ENCODE measurements at regions not wholly inside any gene's neighbourhood (a gene's known extent, or its start where the extent isn't known, plus 50 kb on each side); places are given as distances from the start of the nearest gene placed in this dataset.

DNA sequence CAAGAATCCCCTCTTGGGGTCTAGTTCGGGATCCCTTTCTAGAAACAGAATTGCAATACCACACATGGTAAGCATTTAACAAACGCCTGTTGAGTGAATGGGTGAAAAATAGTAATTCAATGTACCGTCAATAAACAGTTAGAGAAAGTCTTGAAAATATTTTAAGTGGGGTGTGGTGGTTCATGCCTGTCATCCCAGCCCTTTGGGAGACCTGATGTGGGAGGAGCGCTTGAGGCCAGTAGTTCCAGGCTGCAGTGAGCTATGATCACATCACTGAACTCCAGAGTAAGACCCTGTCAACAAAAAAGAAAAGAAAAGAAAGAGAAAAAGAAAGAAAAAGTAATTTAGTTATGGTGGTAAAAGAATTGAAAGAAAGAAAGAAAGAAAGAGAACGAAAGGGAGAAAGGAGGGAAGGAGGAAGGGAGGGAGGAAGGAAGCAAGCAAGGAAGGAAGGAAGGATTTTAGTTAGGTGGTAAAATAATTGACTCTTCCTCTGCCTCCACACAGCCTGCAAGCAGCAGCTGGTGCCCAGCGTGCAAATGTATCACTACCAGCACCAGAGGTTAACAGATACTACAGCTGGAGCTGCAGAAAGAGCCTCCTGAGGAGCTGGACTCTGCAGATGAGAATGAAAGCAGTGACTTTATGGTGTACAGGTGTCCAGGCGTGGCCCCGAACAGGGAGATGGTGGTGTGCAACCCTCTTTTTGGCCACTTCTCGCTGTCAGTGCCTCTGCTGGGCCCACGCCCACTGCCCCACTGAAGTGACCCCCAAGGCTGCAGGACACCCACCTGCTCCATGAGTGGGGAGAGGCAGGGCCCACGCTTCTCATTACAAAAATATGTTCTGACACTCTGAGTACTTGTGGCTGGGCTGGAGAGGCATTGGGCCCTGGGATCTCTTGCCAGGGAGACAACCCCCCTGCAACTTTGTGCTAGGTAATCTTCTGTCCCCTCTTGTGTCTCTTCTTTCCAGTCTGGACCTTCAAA, 135.4 kb downstream of the BAMBI start:
- DNase-seq: no peak

DNA sequence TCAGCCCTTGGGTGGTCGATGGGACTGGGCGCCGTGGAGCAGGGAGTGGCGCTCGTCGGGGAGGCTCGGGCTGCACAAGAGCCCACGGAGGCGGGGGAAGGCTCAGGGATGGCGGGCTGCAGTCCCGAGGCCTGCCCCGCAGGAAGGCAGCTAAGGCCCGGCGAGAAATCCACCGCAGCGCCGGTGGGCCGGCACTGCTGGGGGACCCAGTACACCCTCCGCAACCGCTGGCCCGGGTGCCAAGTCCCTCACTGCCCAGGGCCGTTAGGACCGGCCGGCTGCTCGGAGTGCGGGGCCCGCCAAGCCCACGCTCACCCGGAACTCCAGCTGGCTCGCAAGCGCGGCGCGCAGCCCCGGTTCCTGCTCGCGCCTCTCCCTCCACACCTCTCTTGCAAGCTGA, 138.4 kb downstream of the BAMBI start:
- DNase-seq: no peak

DNA sequence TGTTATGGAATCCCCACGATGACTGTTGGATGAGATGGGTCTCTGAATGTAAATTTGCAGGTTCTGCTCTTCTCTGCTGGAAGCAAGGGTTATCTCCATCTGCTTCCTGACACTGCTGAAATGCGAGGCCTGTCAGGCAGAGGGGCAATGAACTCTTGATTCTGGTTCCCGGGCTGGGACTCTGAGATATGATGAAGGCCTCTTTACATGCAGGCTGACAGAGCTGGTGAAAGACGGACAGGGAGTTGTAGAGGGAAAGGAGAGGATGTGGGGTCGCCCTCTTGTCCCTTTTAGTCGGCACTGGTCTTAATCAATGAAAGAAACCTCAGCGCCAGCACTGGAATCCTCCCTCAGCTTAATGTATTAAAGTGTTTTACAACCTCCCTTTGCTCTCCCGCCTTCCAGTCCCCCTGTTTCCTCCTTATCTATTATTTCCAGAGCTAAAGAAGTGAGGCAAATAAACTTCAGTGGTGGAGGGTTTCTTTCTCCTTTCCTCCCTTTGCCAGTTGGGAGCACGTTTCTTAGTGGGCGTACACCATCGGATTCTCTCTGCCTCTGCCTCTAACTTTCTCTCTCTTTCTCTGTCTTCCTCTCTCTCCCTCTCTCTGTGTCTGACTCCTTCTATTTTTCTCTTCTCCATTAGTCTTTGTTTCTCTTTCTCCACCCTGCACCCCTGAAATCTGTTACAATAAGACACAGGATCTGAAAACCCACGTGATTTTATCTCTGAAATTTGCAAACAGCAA, 145.6 kb downstream of the BAMBI start:
- no peak for DNase-seq

DNA sequence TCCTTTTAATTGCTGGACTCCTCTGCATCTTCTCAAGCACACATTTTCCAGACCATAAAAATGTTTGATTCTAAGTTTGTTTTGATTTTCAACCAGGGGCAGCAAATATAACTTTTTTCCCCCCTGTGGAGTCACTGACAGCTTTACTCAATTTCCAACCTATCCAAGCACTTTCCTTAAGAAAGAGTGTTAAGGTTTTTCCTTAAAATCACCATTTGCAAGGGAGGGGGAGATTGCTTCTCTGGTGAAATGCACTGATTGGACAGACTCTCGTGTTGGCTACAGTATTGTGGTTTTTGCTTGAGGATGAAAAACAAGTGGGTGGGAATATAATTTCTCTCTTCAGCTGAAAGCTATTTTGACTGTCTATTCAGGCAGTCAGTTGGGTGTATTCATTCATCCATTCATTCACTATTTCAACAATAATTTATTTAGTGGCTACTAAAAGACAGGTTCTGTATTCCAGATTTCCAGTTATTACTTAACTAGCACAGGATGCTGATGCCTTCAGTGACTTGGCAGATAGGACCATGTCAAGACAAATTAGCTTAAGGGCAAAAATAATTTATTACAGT, 146.3 kb downstream of the BAMBI start:
- DNase-seq: no peak

DNA sequence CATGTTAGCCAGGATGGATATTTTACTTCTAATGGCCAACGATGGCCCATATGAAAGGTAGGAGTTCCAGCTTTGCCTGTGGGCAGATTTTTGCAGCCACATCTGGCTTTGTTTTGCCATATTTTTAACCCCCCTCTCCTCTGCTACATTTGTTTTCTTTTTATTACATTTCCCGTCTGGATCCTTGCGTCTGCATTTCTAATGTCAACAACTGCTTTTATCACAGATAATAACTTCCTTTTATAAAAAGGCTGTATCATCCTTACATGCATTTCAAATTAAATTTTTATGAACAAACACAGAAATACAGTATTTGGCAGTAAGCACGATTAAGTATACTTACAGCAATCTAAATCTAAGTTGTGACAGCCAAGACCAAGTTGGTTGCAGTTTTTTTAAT, 156.0 kb downstream of the BAMBI start:
- DNase-seq: no peak

DNA sequence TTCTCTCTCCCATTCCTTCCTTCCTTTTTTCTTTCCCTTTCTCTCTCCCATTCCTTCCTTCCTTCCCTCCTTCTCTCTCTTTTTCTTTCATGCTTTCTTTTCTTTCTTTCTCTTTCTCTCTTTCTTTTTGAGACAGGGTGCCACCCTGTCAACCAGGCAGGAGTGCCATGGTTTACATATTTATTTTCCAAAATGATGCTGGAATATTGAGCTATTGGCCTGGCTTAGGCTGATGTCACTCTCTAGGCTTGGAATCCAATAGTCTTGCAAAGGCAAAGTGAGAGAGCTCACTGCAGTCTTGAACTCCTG, 159.1 kb downstream of the BAMBI start:
- no peak for DNase-seq

DNA sequence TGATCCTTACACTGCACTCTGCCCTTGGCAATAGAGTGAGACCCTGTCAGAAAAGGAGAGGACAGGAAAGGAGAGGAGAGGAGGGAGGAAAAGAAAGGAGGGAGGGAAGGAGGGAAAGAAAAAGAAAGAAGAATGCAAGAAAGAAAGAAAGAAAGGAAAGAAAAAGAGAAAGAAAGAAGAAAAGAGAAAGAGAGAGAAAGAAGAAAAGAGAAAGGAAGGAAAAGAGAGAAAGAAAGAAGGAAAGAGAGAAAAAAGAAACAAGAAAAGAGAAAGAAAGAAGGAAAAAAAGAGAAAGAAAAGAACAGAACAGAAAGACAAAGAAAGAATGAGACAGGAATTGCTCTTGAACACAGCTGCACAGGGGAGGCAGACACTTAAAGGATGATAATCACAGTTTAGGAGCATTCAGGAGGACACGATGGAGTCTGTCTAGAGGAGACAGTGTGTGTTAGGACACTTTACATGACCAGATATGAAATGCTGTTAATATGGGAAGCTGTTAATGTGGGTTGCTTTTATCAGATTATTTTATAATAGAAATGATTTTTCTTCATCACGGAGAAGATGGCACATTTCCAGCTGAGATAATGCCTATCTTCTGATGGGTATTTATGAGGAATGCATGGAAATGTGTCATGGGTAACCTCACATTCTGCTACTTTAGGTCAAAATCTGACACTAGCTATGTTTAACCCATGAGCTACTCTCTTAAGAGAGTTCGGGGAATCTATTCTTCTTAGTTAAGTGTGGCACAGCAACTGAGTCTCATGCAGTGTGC, 160.5 kb downstream of the BAMBI start:
- DNase-seq: no peak

DNA sequence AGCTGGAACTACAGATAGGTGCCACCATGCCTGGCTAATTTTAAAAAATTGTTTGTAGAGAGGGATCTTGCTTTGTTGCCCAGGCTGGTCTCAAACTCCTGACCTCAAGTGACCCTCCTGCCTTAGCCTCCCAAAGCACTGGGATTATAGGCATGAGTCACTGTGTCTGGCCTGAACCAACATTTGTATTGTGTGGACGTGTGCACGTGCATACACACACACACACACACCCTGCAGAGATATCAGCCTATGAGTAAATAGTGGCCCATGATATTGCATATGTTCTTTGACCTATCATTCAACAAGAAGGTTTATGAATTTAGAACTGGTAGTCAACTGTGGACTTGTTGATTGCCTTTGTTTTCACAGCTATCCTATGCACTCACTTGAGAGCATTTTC, 161.6 kb downstream of the BAMBI start:
- no peak for DNase-seq

DNA sequence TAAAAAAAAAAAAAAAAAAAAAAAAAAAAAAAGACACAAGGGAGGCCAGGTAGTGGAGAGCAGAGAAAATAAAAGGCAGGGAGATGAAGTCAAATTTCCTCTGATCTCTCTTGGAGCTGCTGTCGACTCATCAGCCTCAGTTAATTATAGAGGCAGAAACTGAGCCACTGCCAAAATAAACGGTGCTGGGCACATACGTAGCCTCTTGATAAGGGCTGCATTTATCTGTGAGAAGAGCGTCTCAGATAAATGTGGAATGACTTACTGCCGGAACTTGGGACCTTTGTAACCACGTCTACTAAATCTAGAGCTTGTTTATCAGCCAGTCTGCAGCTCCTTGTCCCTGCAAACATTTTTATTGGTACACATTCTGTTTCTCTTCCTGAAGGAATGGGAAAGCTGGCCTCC, 162.3 kb downstream of the BAMBI start:
- no peak for DNase-seq

DNA sequence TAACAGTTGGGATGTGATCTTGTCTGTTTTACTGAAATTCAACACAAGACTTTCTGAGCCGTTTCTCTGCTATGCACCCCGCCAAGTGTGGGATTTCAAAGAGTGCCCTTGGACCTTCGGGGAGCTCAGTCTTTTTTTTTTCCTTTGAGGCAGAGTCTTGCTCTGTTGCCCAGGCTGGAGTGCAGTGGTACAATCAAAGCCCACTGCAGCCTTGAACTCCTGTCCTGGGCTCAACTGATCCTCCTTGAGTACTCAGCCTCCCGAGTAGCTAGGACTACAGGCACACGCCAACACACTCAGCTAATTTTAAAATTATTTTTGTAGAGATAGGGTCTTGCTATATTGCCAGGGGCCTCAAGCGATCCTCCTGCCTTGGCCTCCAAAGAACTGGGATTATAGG, 162.9 kb downstream of the BAMBI start:
- DNase-seq: no peak

DNA sequence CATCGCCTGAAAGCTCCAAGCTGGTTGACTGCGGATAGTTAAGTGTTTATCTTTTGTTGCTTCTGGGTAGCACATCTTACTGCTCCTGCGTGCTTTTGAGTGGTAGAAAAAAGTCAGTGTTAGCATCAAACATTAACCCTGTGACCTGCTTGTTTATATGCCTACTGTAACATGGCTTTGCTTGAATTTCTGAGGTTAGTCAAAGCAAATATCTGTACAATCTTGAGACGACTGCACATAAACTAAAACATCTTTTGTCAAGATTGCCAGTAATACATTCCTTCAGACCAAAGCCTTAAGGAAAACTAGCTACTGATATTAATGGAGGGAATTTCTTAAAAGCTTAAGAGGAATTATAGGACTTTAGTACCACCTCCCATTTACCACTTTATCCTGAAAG, 163.7 kb downstream of the BAMBI start:
- no peak for DNase-seq

DNA sequence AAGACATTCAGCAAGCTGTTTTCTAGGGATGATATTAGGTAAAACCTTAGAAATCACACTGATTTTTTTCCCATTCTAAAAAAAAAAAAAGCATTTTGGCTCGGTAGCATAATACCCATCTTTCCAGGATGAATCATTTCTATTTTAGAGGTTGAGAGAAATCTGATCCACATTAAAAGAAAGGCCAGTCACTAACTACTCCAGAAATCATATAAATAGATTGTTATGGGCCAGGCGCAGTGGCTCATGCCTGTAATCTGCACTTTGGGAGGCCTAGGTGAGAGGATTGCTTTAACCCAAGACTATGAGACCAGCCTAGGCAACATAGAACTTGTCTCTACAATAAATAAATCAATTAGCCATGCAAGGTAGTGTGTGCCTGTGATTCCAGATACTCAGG, 164.3 kb downstream of the BAMBI start:
- no peak for DNase-seq

DNA sequence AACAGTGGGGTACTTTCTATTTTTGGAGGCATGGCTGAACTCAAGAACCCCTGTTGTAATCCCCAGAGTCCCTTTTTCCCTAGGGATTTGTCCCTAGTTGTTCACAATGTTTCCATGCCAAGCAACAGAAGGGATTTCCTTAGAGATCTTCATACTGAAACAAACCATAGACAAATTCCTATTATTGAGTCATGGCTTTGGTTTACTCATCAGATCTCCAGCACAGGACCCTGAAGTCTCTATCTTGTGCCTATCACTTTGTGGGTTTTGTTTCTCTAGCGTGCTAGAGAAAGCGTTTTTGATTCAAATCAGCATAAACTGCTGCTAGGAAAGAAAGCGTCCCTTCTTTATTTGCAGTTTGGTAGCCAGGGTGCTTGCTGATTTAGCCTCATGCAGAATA, 165.0 kb downstream of the BAMBI start:
- DNase-seq: no peak

DNA sequence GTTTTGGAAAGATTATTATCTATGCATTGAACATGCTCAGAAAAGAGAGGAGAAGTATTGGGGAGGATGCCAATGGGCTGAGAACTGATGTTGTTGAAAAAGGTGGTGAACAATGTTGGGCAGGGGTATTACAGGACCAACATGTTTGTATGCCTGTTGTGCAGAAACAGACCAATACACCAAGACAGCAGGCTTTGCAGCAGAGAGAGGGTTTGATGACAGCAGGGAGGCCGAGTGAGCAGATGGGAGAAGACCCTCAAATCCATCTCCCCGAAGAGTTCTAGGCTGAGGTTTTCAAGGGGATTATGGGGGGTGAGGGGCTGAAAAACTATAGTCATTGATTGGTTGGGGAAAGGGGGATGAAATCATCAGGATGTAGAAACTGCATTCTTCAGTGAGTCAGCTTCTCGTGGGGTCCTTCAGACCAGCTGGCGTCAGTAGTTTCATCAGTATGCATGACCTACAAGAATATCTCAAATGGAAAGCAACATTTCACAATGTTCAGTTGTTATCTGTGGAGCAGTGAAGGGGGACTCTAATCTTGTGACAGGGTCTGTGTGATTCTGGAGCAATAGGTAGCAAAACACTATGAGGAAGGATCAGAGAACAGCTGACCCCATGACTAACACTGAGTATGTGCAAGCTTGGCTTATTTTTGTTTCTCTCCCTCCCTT, 167.8 kb downstream of the BAMBI start:
- DNase-seq: no peak

DNA sequence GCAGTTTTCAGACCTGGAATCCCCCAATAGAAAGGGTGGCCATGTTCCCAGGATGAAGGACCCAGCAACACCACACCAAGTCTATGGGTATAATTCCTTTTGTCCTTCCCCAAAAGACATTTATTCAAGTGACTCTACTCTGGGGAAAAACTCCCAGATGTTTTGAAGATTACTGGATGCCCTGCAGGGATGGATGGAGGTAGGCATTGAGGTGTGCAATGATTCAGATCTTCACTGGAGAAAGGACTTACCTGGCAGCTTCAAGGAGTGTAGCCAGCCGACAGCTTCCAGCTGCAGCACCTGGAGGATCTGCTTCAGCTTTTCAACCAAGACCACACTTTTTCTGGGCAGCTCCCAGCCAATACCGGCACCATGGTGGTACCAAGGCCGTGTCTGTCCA, 172.0 kb downstream of the BAMBI start:
- DNase-seq: no peak

DNA sequence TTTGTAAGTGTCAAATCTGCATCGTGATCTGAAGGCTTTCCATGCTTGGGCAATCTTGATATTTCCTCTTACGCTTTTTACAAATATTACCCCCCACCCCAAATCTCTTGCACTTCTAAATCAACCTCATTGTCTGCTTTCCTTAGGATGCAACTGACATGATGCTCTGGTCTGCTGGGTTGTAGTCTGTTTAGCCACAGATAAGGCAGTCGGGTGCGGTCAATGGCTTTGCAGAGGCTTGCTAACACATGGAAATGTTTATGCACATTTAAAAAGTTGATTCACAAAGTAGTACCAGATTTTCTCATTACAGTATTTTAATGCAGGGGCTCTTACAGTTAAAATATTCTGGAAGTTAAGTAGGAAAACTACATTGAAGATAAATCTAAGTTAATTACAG, 172.5 kb downstream of the BAMBI start:
- no peak for DNase-seq

DNA sequence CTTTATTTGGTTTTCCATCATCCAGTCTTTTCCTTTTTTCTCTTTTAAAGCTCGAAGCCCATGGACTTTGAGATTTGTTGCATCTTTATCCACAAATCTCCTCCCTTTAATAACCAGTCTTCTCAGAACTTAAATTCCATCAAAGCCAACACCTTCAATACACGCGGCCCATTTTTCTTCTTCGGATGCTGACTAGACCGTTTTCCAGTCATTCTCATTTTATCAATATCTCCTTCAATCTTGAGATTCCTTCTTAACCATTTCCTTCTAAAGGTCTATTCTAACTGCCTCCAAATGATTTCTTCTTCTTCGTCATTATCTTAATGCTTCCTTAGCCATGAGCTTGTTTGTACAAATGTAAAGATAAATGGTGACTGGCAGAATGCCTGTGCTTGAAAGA, 173.5 kb downstream of the BAMBI start:
- DNase-seq: no peak

DNA sequence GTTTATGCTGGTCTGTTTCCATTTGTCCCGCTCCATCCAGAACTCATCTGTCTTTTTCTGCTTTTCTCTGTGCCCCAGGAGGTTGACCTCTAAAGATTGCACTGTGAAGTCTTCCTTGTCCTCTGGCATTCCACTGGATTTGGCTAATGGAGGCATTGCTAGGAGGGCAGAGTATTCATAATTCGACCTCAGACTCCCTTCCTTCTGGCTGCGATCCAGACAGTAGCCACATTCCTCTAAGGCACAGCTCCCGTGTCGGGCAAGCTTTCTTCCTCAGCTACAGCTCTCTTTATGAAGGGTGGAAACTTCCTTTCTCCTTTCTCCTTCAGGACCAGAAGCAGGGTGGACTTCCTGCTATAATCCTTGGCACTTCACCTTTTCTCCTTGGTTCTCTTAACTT, 175.9 kb downstream of the BAMBI start:
- DNase-seq: no peak

DNA sequence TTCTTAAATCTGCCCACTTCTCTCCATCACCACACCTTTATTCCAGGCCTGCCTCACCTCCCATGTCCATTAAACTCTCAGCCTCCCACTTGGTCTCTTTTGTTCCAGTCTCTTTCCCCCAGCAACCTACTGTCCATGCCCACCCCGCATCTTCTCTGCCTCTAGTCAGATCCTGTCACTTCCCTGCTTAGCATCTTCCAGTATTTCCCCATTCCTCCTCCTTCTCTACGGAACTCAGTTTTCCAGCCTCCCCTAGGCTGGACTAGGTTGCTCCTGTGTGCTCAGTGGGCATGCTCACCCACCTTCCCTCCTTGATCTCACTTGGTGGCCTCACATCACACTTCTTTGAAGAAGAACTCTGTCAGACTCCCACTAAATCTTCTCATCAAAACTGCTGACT, 179.8 kb downstream of the BAMBI start:
- DNase-seq: no peak

DNA sequence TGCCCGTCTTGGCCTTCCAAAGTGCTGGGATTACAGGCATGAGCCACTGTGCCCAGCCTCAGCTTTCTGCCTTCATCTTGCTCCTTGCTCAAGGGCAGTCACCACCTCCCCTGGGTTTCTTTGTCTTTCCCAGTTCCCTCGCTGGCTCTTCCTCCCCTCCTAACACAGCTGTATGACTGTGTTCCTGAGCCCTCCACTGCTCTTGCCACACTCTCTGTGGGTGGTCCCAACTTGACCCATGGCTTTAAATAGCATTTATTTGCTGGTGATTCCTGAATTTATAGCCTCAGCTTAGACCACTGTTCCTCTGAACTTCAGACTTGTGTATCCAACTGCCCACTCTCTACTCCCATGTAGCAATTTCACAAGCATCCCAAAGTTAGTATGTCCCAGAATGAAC, 181.3 kb downstream of the BAMBI start:
- no peak for DNase-seq

DNA sequence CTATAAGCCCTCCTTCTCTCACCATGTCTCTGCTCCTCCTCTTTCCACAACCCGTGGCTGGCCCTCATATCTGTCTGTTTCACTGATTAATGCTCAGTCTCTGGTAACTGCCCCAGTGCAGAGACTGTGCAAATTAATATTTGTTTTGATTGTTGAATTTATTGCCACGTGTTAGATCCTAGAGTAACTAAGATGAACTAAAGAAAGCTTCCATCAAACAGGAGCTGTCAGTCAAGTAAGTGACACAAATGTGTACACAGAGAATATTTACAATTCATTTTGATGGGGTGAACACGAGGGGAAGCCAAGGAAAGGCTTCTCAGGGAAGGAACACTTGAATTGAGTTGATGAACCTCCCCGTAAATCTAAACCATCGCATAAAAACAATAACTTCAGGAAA, 182.5 kb downstream of the BAMBI start:
- no peak for DNase-seq

DNA sequence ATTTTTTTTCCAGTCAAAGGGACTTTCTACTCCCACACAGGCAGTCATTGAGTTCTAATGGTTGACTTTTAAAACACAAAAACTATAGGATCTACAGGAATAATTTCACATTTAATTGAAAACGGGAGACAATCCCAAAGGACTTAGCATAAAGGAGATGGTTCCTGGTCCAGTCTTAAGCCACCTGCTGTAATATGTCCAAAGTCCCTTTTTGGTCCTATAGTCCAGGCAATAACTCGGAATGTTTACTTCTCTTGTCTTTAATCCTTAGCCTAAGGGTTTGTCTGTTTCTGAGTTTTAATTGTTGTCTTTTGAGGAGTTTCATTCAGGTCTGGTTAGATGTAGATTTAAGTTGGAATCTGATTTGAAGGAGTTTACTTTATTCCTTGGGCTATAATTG, 184.9 kb downstream of the BAMBI start:
- DNase-seq: no peak

Data from NCI-H2171 (cell line).